GM13976 (cell line): ENCODE measurements at regions not wholly inside any gene's neighbourhood (a gene's known extent, or its start where the extent isn't known, plus 50 kb on each side); places are given as distances from the start of the nearest gene placed in this dataset.

Experiments
- DNase-seq: peaks from one replicate; pipeline ENCODE4 v3.0.0; 2012; ENCODE audit warnings: low spot score
- CTCF ChIP-seq: IDR thresholded peaks from 2 replicates; pipeline ENCODE4 v1.5.1; 2012; ENCODE audit warnings: borderline replicate concordance, mild to moderate bottlenecking; ENCODE audit not compliant: insufficient read depth; ENCODE audit errors: extremely low read depth, missing control alignments, control extremely low read depth
- in situ Hi-C: fragments of 300-500 bp; cut with MboI; formaldehyde crosslinking; loops from one replicate; pipeline ENCODE4 v1.12.0; 2022; ENCODE audit warnings: low sequenced_read_pairs, mixed read lengths, inconsistent platforms; ENCODE audit not compliant: unreplicated experiment

GRCh38 chr22:48629631-48630432, 1197.8 kb downstream of the BRD1 start:
- TF ChIP-seq CTCF: no peak
- no peak for DNase-seq
- in situ Hi-C loops: no loop called here

GRCh38 chr22:48628891-48629543, 1198.7 kb downstream of the BRD1 start:
- no peak for DNase-seq
- in situ Hi-C loops: no loop called here
- TF ChIP-seq CTCF: no peak

- DNase-seq: no peak
- in situ Hi-C loops: no loop called here
- no peak for TF ChIP-seq CTCF
Observed at GRCh38 chr22:48627966-48628365, 1199.7 kb downstream of the BRD1 start.

- in situ Hi-C loops: no loop called here
- no peak for TF ChIP-seq CTCF
Observed at GRCh38 chr22:48627203-48627602, 1200.5 kb downstream of the BRD1 start.

GRCh38 chr22:48624401-48624800, 1203.3 kb downstream of the BRD1 start:
- no peak for DNase-seq
- in situ Hi-C loops: no loop called here
- no peak for TF ChIP-seq CTCF

More at GRCh38 chr22:48627203-48627602, 1200.5 kb downstream of the BRD1 start:
- DNase-seq: no peak

- no peak for TF ChIP-seq CTCF
- no peak for DNase-seq
- in situ Hi-C loops: no loop called here
Observed at GRCh38 chr22:48622891-48623545, 1204.7 kb downstream of the BRD1 start.
